GM12878 (cell line): ENCODE measurements at regions not wholly inside any gene's neighbourhood (a gene's known extent, or its start where the extent isn't known, plus 50 kb on each side); places are given as distances from the start of the nearest gene placed in this dataset.
A peak's percentile ranks its signal among the peaks of the same experiment; 100 is the strongest.

ENCODE experiments used
- ATAC-seq: fragments of 200-7000 bp; cut with Tn5 transposase; 3 replicates; pipeline ENCODE4 v1.9.1; 2020; ENCODE audit warnings: mild to moderate bottlenecking, moderate library complexity
- BruUV-seq: library from RNA; stranded (reverse); fragments of 400-500 nt; replicated peaks from 2 replicates; lab custom pipeline; 2021; lab: Mats Ljungman, UMichigan
- CTCF ChIA-PET: fragments of 300-600 bp; sonication (Branson Sonifier 250); formaldehyde crosslinking; extraction: SDS; loops from one replicate; lab custom pipeline; 2021; ENCODE audit warnings: inconsistent platforms; lab: Yijun Ruan, JAX
- POLR2A ChIA-PET: fragments of 350-600 bp; formaldehyde crosslinking; extraction: SDS; loops from one replicate; lab custom pipeline; 2021; ENCODE audit warnings: inconsistent platforms; lab: Charles Lee
- RAD21 ChIA-PET: fragments of 300-600 bp; sonication (Branson Sonifier 250); formaldehyde crosslinking; loops from one replicate; lab custom pipeline; 2023; ENCODE audit warnings: antibody characterized with exemption; ENCODE audit not compliant: unreplicated experiment; lab: Charles Lee
- SMC1A ChIA-PET: fragments of 300-600 bp; sonication (Branson Sonifier 250); formaldehyde crosslinking; loops from one replicate; lab custom pipeline; 2023; ENCODE audit not compliant: unreplicated experiment, uncharacterized antibody; lab: Charles Lee
- DNase-seq: peaks from one replicate; pipeline ENCODE4 v3.0.0-alpha.2; 2011; ENCODE audit warnings: low read depth, low spot score
- FAIRE-seq: peaks from 3 replicates; lab custom pipeline; 2011; peaks lifted over from hg19 to GRCh38; lab: Jason Lieb, UNC
- H2AFZ ChIP-seq: 2 replicates; pipeline ENCODE4 v1.6.0; 2011; ENCODE audit warnings: low read depth, low read length, control low read depth; ENCODE audit not compliant: control insufficient read depth
- H3K27ac ChIP-seq: 2 replicates; pipeline ENCODE4 v1.5.1; 2011; ENCODE audit warnings: control low read depth; ENCODE audit not compliant: control insufficient read depth, insufficient read depth
- H3K27me3 ChIP-seq, 2 experiments: replicated peaks in 1 of 2; 2 replicates each; pipeline versions ENCODE4 v1.6.0 to v1.6.1; 2011; ENCODE audit warnings: low read length in 1 of 2; ENCODE audit not compliant: control insufficient read depth in 2 of 2, insufficient read depth in 2 of 2
- H3K36me3 ChIP-seq, 2 experiments: 2 replicates each; pipeline ENCODE4 v1.5.1; 2011; ENCODE audit warnings: low read length in 1 of 2; ENCODE audit not compliant: control insufficient read depth in 2 of 2, insufficient read depth in 2 of 2
- H3K4me1 ChIP-seq: 2 replicates; pipeline ENCODE4 v1.6.1; 2011; ENCODE audit warnings: mild to moderate bottlenecking, low read length, moderate library complexity, mixed read lengths; ENCODE audit not compliant: control insufficient read depth, insufficient read depth
- H3K4me2 ChIP-seq: 2 replicates; pipeline ENCODE4 v1.6.0; 2011; ENCODE audit warnings: control low read depth; ENCODE audit not compliant: control insufficient read depth, insufficient read depth
- H3K4me3 ChIP-seq: fragments of 200-600 bp; sonication (generic); 2 replicates; pipeline ENCODE4 v1.5.1; 2016
- H3K79me2 ChIP-seq: 2 replicates; pipeline ENCODE4 v1.6.0; 2011; ENCODE audit warnings: low read length; ENCODE audit not compliant: control insufficient read depth, insufficient read depth
- H3K9ac ChIP-seq: 2 replicates; pipeline ENCODE4 v1.8.0; 2011; ENCODE audit warnings: low read length, control low read depth, mixed read lengths; ENCODE audit not compliant: control insufficient read depth, insufficient read depth
- H3K9me3 ChIP-seq: replicated peaks from 3 replicates; pipeline ENCODE4 v1.5.1; 2011; ENCODE audit warnings: mild to moderate bottlenecking, low read length; ENCODE audit not compliant: control insufficient read depth, insufficient read depth
- H4K20me1 ChIP-seq: 2 replicates; pipeline ENCODE4 v1.6.0; 2011; ENCODE audit not compliant: control insufficient read depth, insufficient read depth
- ASH2L ChIP-seq: fragments of 300-600, 200-600 bp; sonication (generic); IDR thresholded peaks from 2 replicates; pipeline ENCODE4 v1.6.1; 2017; ENCODE audit warnings: low read depth, mild to moderate bottlenecking, borderline replicate concordance
- ATF2 ChIP-seq: IDR thresholded peaks from 2 replicates; pipeline ENCODE4 v1.6.1; 2012; ENCODE audit warnings: low read length, inconsistent platforms
- ATF3 ChIP-seq: IDR thresholded peaks from 2 replicates; pipeline ENCODE4 v1.6.1; 2011; ENCODE audit warnings: low read depth, mild to moderate bottlenecking, low read length, moderate library complexity, borderline replicate concordance; ENCODE audit errors: extremely low read depth
- ETV6 ChIP-seq, 2 experiments: fragments of 450-650 bp in 1 of 2; IDR thresholded peaks in 1 of 2; conservative IDR thresholded peaks in 1 of 2; 2 replicates each; pipeline ENCODE4 v1.6.1; 2014; ENCODE audit warnings: antibody characterized with exemption in 1 of 2, borderline replicate concordance in 1 of 2, low read depth in 1 of 2, mild to moderate bottlenecking in 1 of 2, moderate library complexity in 1 of 2
- HSF1 ChIP-seq: fragments of 150-350 bp; IDR thresholded peaks from 2 replicates; pipeline ENCODE4 v1.6.1; 2014; ENCODE audit warnings: mild to moderate bottlenecking, low read depth, low read length
- IKZF1 ChIP-seq: fragments of 450-650 bp; conservative IDR thresholded peaks from 2 replicates; pipeline ENCODE4 v1.6.1; 2017; ENCODE audit warnings: antibody characterized with exemption, mild to moderate bottlenecking
- IKZF2 ChIP-seq, 2 experiments: fragments of 450-650 bp; IDR thresholded peaks; 2 replicates each; pipeline ENCODE4 v1.6.1; 2017; ENCODE audit warnings: mild to moderate bottlenecking in 2 of 2, moderate library complexity in 2 of 2
- JUND ChIP-seq: IDR thresholded peaks from 2 replicates; pipeline ENCODE4 v1.6.1; 2012; ENCODE audit warnings: low read depth, mild to moderate bottlenecking, low read length, improper control_type of control experiment, moderate library complexity
- POLR2AphosphoS5 ChIP-seq: IDR thresholded peaks from 2 replicates; pipeline ENCODE4 v1.6.1; 2011; ENCODE audit warnings: mild to moderate bottlenecking, low read length, inconsistent platforms
- RUNX3 ChIP-seq: IDR thresholded peaks from 2 replicates; pipeline ENCODE4 v1.6.1; 2012; ENCODE audit warnings: low read length, inconsistent platforms
- SKIL ChIP-seq: fragments of 450-650 bp; IDR thresholded peaks from 2 replicates; pipeline ENCODE4 v1.6.1; 2017; ENCODE audit warnings: mild to moderate bottlenecking, low read depth, inconsistent platforms; ENCODE audit not compliant: poor library complexity, severe bottlenecking
- SMARCA5 ChIP-seq: fragments of 450-650 bp; IDR thresholded peaks from 2 replicates; pipeline ENCODE4 v1.6.1; 2017; ENCODE audit warnings: mild to moderate bottlenecking
- USF1 ChIP-seq: IDR thresholded peaks from 2 replicates; pipeline ENCODE4 v1.6.1; 2011; ENCODE audit warnings: borderline replicate concordance, low read depth, mild to moderate bottlenecking, moderate library complexity, mixed read lengths, low read length; ENCODE audit not compliant: insufficient read depth; ENCODE audit errors: extremely low read length
- USF2 ChIP-seq: IDR thresholded peaks from 2 replicates; pipeline ENCODE4 v1.6.1; 2011; ENCODE audit warnings: low read depth, low read length, improper control_type of control experiment, borderline replicate concordance
- ZBED1 ChIP-seq: IDR thresholded peaks from 2 replicates; pipeline ENCODE4 v1.6.1; 2016; ENCODE audit warnings: borderline replicate concordance
- ZSCAN29 ChIP-seq: fragments of 450-650 bp; IDR thresholded peaks from 2 replicates; pipeline ENCODE4 v1.6.1; 2017; ENCODE audit warnings: mild to moderate bottlenecking, moderate library complexity
- WGBS: methylation state at CpG from one replicate; pipeline ENCODE4 v1.1.6; 2016; ENCODE audit warnings: low lambda C conversion rate; ENCODE audit not compliant: insufficient replicate concordance, insufficient coverage; ENCODE audit errors: missing lambda C conversion rate; 5-methylcytosine and 5-hydroxymethylcytosine counted together
- in situ Hi-C: fragments of 300-500 bp; cut with MboI; formaldehyde crosslinking; loops from 9 replicates; pipeline ENCODE4 v1.14.3; 2018; ENCODE audit warnings: mixed read lengths
- intact Hi-C: fragments of 100-400 bp; cut with micrococcal nuclease; formaldehyde crosslinking; loops from one replicate; pipeline ENCODE4 v1.14.2; 2022; ENCODE audit not compliant: unreplicated experiment

GRCh38 chr16:76176153-76176552 is 101.0 kb upstream of the CNTNAP4 start (continued):
- TF ChIP-seq IKZF1, result peak; percentile 49; the same call in 1 of the 2 replicates
- peak; percentile 38 for TF ChIP-seq SKIL
- TF ChIP-seq RUNX3, result peak; percentile 81
- no peak for TF ChIP-seq ZBED1
- peak; percentile 81 for TF ChIP-seq ATF2
- TF ChIP-seq ETV6 (conservative IDR thresholded peaks at IDR 0.05 in 1 of 2, IDR thresholded peaks at IDR 0.05 in 1 of 2; ENCODE audit: borderline replicate concordance in 1 of 2, low read depth in 1 of 2), result peak in 1 of 2 experiments; percentile 58; a peak in 1 of 4 replicates
- peak; percentile 59 to 65; a peak in 2 of 4 replicates for TF ChIP-seq IKZF2 (IDR thresholded peaks at IDR 0.05)
- TF ChIP-seq, all 136 proteins: peak for 17

- DNase-seq (no peak), ATAC-seq (peak; percentile 16; the same call in 1 of the 3 replicates), FAIRE-seq (no peak)
- Histone ChIP-seq H3K4me1 (no peaks in the 10 kb centered on the region), H3K27me3 (no peaks in the 10 kb centered on the region), H3K4me3 (peak overlapping the region; percentile 33; the same call in 1 of the 2 replicates), H4K20me1 (no peaks in the 10 kb centered on the region), H3K27ac (no peak overlapping the region), H3K4me2 (peak overlapping the region; percentile 48; the same call in 1 of the 2 replicates), H3K79me2 (no peaks in the 10 kb centered on the region), H3K9ac (no peak overlapping the region), H3K9me3 (no peaks in the 10 kb centered on the region), H2AFZ (peak overlapping the region; percentile 37; the same call in 1 of the 2 replicates), H3K36me3 (no peaks in the 10 kb centered on the region)
- no TSS peak for BruUV-seq
- POLR2A ChIA-PET, result no interaction called here
- WGBS, result 32% methylated on average over 4 of the region's 4 CpGs
- RAD21 ChIA-PET, result no interaction called here
- intact Hi-C loops (no loop called here), in situ Hi-C loops (no loop called here)
- SMC1A ChIA-PET, result no interaction called here
- CTCF ChIA-PET, result interaction anchor here (1.0 kb wide), 1 partner anchor 11 kb away, joined by 3 read pairs; no protein-coding TSS in a partner anchor
- TF ChIP-seq SMARCA5, result no peak
- TF ChIP-seq USF1, result no peak
- no peak for TF ChIP-seq HSF1
- no peak for TF ChIP-seq POLR2AphosphoS5
- no peak for TF ChIP-seq USF2
- no peak for TF ChIP-seq ASH2L
- TF ChIP-seq ZSCAN29, result no peak
- TF ChIP-seq ATF3, result no peak
- TF ChIP-seq JUND, result no peak
Observed at GRCh38 chr16:76176616-76177015, 100.6 kb upstream of the CNTNAP4 start.
